IMR-90 (cell line): ENCODE measurements at regions not wholly inside any gene's neighbourhood (a gene's known extent, or its start where the extent isn't known, plus 50 kb on each side); places are given as distances from the start of the nearest gene placed in this dataset.

Experiments
- ATAC-seq: fragments of 200-7000 bp; cut with Tn5 transposase; 2 replicates; pipeline ENCODE4 v1.9.1; 2020; ENCODE audit warnings: low read depth, mild to moderate bottlenecking, moderate library complexity
- BruUV-seq: library from RNA; stranded (reverse); fragments of 400-500 nt; replicated peaks from 2 replicates; lab custom pipeline; 2021; lab: Mats Ljungman, UMichigan
- CTCF ChIA-PET: fragments of 300-600 bp; formaldehyde crosslinking; extraction: SDS; loops from one replicate; lab custom pipeline; 2021; ENCODE audit warnings: antibody characterized with exemption; lab: Yijun Ruan, JAX
- POLR2A ChIA-PET: fragments of 300-600 bp; sonication (Branson Sonifier 250); formaldehyde crosslinking; loops from one replicate; lab custom pipeline; 2022; ENCODE audit warnings: antibody characterized with exemption; ENCODE audit not compliant: unreplicated experiment; lab: Charles Lee
- DNase-seq: peaks from one replicate; pipeline ENCODE4 v3.0.0; 2013
- H2AFZ ChIP-seq: replicated peaks from 2 replicates; pipeline ENCODE3; 2013; ENCODE audit warnings: low read length, mild to moderate bottlenecking; ENCODE audit not compliant: poor library complexity
- H2AK5ac ChIP-seq: 2 replicates; pipeline ENCODE4 v1.6.1; 2013; ENCODE audit warnings: low read depth, low read length, inconsistent platforms
- H2AK9ac ChIP-seq: replicated peaks from 2 replicates; pipeline ENCODE3; 2013; ENCODE audit warnings: mild to moderate bottlenecking, low read depth, low read length, moderate library complexity; ENCODE audit not compliant: poor library complexity
- H2BK120ac ChIP-seq: 2 replicates; pipeline ENCODE4 v1.6.1; 2013; ENCODE audit warnings: low read depth, low read length, inconsistent platforms
- H2BK15ac ChIP-seq: 3 replicates; pipeline ENCODE4 v1.6.1; 2013; ENCODE audit warnings: low read depth, low read length, inconsistent platforms
- H2BK20ac ChIP-seq: 2 replicates; pipeline ENCODE4 v1.6.1; 2013; ENCODE audit warnings: low read depth, mild to moderate bottlenecking, inconsistent platforms, low read length, moderate library complexity
- H2BK5ac ChIP-seq: 2 replicates; pipeline ENCODE4 v1.6.1; 2013; ENCODE audit warnings: mild to moderate bottlenecking, low read depth, low read length, inconsistent platforms; ENCODE audit not compliant: poor library complexity, severe bottlenecking
- H3K14ac ChIP-seq: replicated peaks from 2 replicates; pipeline ENCODE4 v1.6.1; 2013; ENCODE audit warnings: low read depth, low read length, inconsistent platforms
- H3K18ac ChIP-seq: 2 replicates; pipeline ENCODE4 v1.6.1; 2013; ENCODE audit warnings: low read depth, low read length, control low read depth
- H3K23ac ChIP-seq: 2 replicates; pipeline ENCODE4 v1.6.1; 2013; ENCODE audit warnings: low read depth, low read length, inconsistent platforms
- H3K27ac ChIP-seq: 2 replicates; pipeline ENCODE4 v1.5.1; 2013; ENCODE audit warnings: mild to moderate bottlenecking, control low read depth, low read length; ENCODE audit not compliant: insufficient read depth
- H3K27me3 ChIP-seq: 2 replicates; pipeline ENCODE4 v1.6.1; 2013; ENCODE audit warnings: low read length; ENCODE audit not compliant: control insufficient read depth, insufficient read depth
- H3K36me3 ChIP-seq: 2 replicates; pipeline ENCODE4 v1.6.1; 2013; ENCODE audit warnings: low read length, mixed read lengths; ENCODE audit not compliant: control insufficient read depth, insufficient read depth
- H3K4ac ChIP-seq: 2 replicates; pipeline ENCODE4 v1.6.1; 2013; ENCODE audit warnings: low read depth, low read length, inconsistent platforms
- H3K4me1 ChIP-seq: 2 replicates; pipeline ENCODE4 v1.6.1; 2013; ENCODE audit warnings: low read length, mixed read lengths; ENCODE audit not compliant: control insufficient read depth, insufficient read depth
- H3K4me2 ChIP-seq: 2 replicates; pipeline ENCODE4 v1.6.1; 2013; ENCODE audit warnings: low read depth, mild to moderate bottlenecking, control low read depth, low read length, moderate library complexity
- H3K4me3 ChIP-seq: 2 replicates; pipeline ENCODE4 v1.5.1; 2013; ENCODE audit warnings: low read depth, mild to moderate bottlenecking, control low read depth, low read length, moderate library complexity; ENCODE audit not compliant: insufficient read depth
- H3K56ac ChIP-seq: 2 replicates; pipeline ENCODE4 v1.6.1; 2013; ENCODE audit warnings: low read length, inconsistent platforms; ENCODE audit not compliant: insufficient read depth; ENCODE audit errors: extremely low read depth
- H3K79me1 ChIP-seq, 2 experiments: 2 replicates each; pipeline ENCODE4 v1.6.1; 2013; ENCODE audit warnings: low read length in 2 of 2, inconsistent platforms in 1 of 2, low read depth in 1 of 2
- H3K9ac ChIP-seq: 2 replicates; pipeline ENCODE4 v1.6.1; 2013; ENCODE audit warnings: low read depth, low read length, control low read depth
- H3K9me1 ChIP-seq: 2 replicates; pipeline ENCODE4 v1.6.1; 2013; ENCODE audit warnings: low read length, inconsistent platforms; ENCODE audit not compliant: insufficient read depth
- H3K9me3 ChIP-seq: 2 replicates; pipeline ENCODE4 v1.6.1; 2013; ENCODE audit warnings: low read length; ENCODE audit not compliant: control insufficient read depth, insufficient read depth
- H4K20me1 ChIP-seq: 2 replicates; pipeline ENCODE4 v1.6.1; 2013; ENCODE audit warnings: low read length, inconsistent platforms; ENCODE audit not compliant: insufficient read depth
- H4K5ac ChIP-seq: 2 replicates; pipeline ENCODE4 v1.6.1; 2013; ENCODE audit warnings: mild to moderate bottlenecking, low read depth, low read length, control low read depth
- H4K8ac ChIP-seq, 2 experiments: 2 replicates each; pipeline ENCODE4 v1.6.1; 2013; ENCODE audit warnings: low read depth in 2 of 2, low read length in 2 of 2, control low read depth in 1 of 2, inconsistent platforms in 1 of 2
- H4K91ac ChIP-seq: 2 replicates; pipeline ENCODE4 v1.6.1; 2013; ENCODE audit warnings: low read depth, low read length, inconsistent platforms; ENCODE audit not compliant: insufficient read depth
- BHLHE40 ChIP-seq: fragments of 150-350 bp; IDR thresholded peaks from 2 replicates; pipeline ENCODE4 v1.6.1; 2016; ENCODE audit warnings: mild to moderate bottlenecking, low read depth, low read length
- CEBPB ChIP-seq: IDR thresholded peaks from 2 replicates; pipeline ENCODE4 v1.6.1; 2012; ENCODE audit warnings: low read depth, low read length, improper control_type of control experiment
- CTCF ChIP-seq: conservative IDR thresholded peaks from 2 replicates; pipeline ENCODE4 v1.5.1; 2012; ENCODE audit warnings: mild to moderate bottlenecking, low read depth, low read length, improper control_type of control experiment
- ELK1 ChIP-seq: fragments of 150-350 bp; IDR thresholded peaks from 2 replicates; pipeline ENCODE4 v1.6.1; 2016; ENCODE audit warnings: low read depth, mild to moderate bottlenecking, low read length, moderate library complexity, borderline replicate concordance
- MAZ ChIP-seq: IDR thresholded peaks from 2 replicates; pipeline ENCODE4 v1.6.1; 2012; ENCODE audit warnings: low read depth, mild to moderate bottlenecking, low read length, improper control_type of control experiment, moderate library complexity, borderline replicate concordance
- RAD21 ChIP-seq: IDR thresholded peaks from 2 replicates; pipeline ENCODE4 v1.6.1; 2012; ENCODE audit warnings: low read length, improper control_type of control experiment
- USF2 ChIP-seq: fragments of 150-350 bp; IDR thresholded peaks from 2 replicates; pipeline ENCODE4 v1.6.1; 2017; ENCODE audit warnings: mild to moderate bottlenecking, antibody characterized with exemption, low read length, low read depth
- WGBS, 2 experiments: methylation state at CpG; one replicate each; pipeline versions ENCODE4 v1.1.5 to v1.1.7; 2013; ENCODE audit warnings: missing lambda C conversion rate in 2 of 2; ENCODE audit not compliant: insufficient read length in 1 of 2; ENCODE audit errors: extremely low coverage in 2 of 2; 5-methylcytosine and 5-hydroxymethylcytosine counted together
- dilution Hi-C: fragments of 300-500 bp; cut with HindIII; formaldehyde crosslinking; loops from one replicate; pipeline ENCODE4 v1.14.3; 2018; ENCODE audit warnings: low sequenced_read_pairs; ENCODE audit not compliant: unreplicated experiment
- in situ Hi-C: fragments of 300-500 bp; cut with MboI; formaldehyde crosslinking; loops from 3 replicates; pipeline ENCODE4 v1.14.3; 2019; ENCODE audit warnings: low sequenced_read_pairs, inconsistent platforms, mixed read lengths
- intact Hi-C: fragments of 100-400 bp; cut with micrococcal nuclease; formaldehyde crosslinking; loops from 2 replicates; pipeline ENCODE4 v1.10.0; 2022

- in situ Hi-C loops (no loop called here), intact Hi-C loops (no loop called here), dilution Hi-C loops (no loop called here)
- Histone ChIP-seq H4K91ac (no peak overlapping the region), H3K9me3 (no peaks in the 10 kb centered on the region), H2AFZ (no peak overlapping the region), H2BK15ac (no peak overlapping the region), H3K9ac (no peak overlapping the region), H2BK20ac (no peak overlapping the region), H3K36me3 (no peaks in the 10 kb centered on the region), H2AK9ac (no peak overlapping the region), H3K14ac (no peak overlapping the region), H3K27ac (no peak overlapping the region), H4K8ac (no peak overlapping the region), H4K20me1 (no peaks in the 10 kb centered on the region), H3K23ac (no peak overlapping the region), H3K9me1 (no peaks in the 10 kb centered on the region), H2AK5ac (no peak overlapping the region), H3K27me3 (peaks cover 8% of the 10 kb centered on the region; the same call in 1 of the 2 replicates), H4K5ac (no peak overlapping the region), H3K4ac (no peak overlapping the region), H3K18ac (no peak overlapping the region), H3K79me1 (no peaks in the 10 kb centered on the region), H3K56ac (no peak overlapping the region), H2BK5ac (no peak overlapping the region), H3K4me2 (no peak overlapping the region), H2BK120ac (no peak overlapping the region), H3K4me1 (no peaks in the 10 kb centered on the region), H3K4me3 (no peak overlapping the region)
- no TSS peak for BruUV-seq
- TF ChIP-seq CEBPB (no peak), CTCF (no peak), BHLHE40 (no peak), USF2 (no peak), RAD21 (no peak), ELK1 (no peak), MAZ (no peak)
- DNase-seq (no peak), ATAC-seq (no peak)
- WGBS, 2 experiments, result no CpG with 5 or more reads among the region's 8 CpGs
- ChIA-PET POLR2A (no interaction called here), CTCF (interaction anchor here (1.2 kb wide), 1 partner anchor 25 kb away, joined by 4 read pairs; no protein-coding TSS in a partner anchor)
Observed at GRCh38 chr4:185071236-185071811, 53.0 kb downstream of the HELT start.
